K562 (cell line): ENCODE measurements at regions not wholly inside any gene's neighbourhood (a gene's known extent, or its start where the extent isn't known, plus 50 kb on each side); places are given as distances from the start of the nearest gene placed in this dataset.

ENCODE experiments used
- ATAC-seq: fragments of 200-7000 bp; cut with Tn5 transposase; 3 replicates; pipeline ENCODE4 v1.9.1; 2020; ENCODE audit warnings: moderate library complexity
- BruUV-seq: library from RNA; stranded (reverse); fragments of 400-500 nt; replicated peaks from 2 replicates; lab custom pipeline; 2021; lab: Mats Ljungman, UMichigan
- CTCF ChIA-PET: fragments of 300-600 bp; formaldehyde crosslinking; extraction: SDS; loops from one replicate; lab custom pipeline; 2021; ENCODE audit warnings: low intra/inter-chr PET ratio; lab: Yijun Ruan, JAX
- POLR2A ChIA-PET: fragments of 300-600, 350-650 bp; sonication (Branson Sonifier 250); formaldehyde crosslinking; extraction: SDS; loops from one replicate; lab custom pipeline; 2021; ENCODE audit warnings: antibody characterized with exemption, inconsistent platforms; lab: Yijun Ruan, JAX
- DNase-seq, 4 experiments: peaks; one replicate each; pipeline versions ENCODE4 v3.0.0 to v3.0.0-alpha.2; 2011 to 2018; ENCODE audit warnings: low spot score in 3 of 4, mixed read lengths in 3 of 4; ENCODE audit errors: extremely low read depth in 1 of 4
- FAIRE-seq: peaks from 2 replicates; lab custom pipeline; 2011; peaks lifted over from hg19 to GRCh38; lab: Jason Lieb, UNC
- H2AFZ ChIP-seq: 2 replicates; pipeline ENCODE4 v1.6.0; 2011; ENCODE audit warnings: low read depth, low read length, control low read depth, inconsistent platforms
- H3K27ac ChIP-seq: fragments of 200-600 bp; 3 replicates; pipeline ENCODE4 v1.8.0; 2011; ENCODE audit warnings: low read depth, mild to moderate bottlenecking, control low read depth, inconsistent platforms, low read length, moderate library complexity, mixed read lengths; ENCODE audit errors: extremely low read depth
- H3K27me3 ChIP-seq, 2 experiments: fragments of 300-600 bp in 1 of 2; 2 replicates in 1 of 2; 3 replicates in 1 of 2; pipeline versions ENCODE4 v1.6.0 to v1.8.0; 2011; ENCODE audit warnings: inconsistent platforms in 2 of 2, low read length in 2 of 2, mild to moderate bottlenecking in 1 of 2, mixed read lengths in 1 of 2, moderate library complexity in 1 of 2; ENCODE audit not compliant: control insufficient read depth in 2 of 2, insufficient read depth in 2 of 2
- H3K36me3 ChIP-seq: fragments of 300-600 bp; 3 replicates; pipeline ENCODE4 v1.8.0; 2011; ENCODE audit warnings: mild to moderate bottlenecking, low read length, inconsistent platforms; ENCODE audit not compliant: control insufficient read depth, insufficient read depth
- H3K4me1 ChIP-seq, 2 experiments: fragments of 200-600 bp in 1 of 2; replicated peaks in 1 of 2; 2 replicates in 1 of 2; 3 replicates in 1 of 2; pipeline versions ENCODE4 v1.5.1 to v1.8.0; 2011; ENCODE audit warnings: inconsistent platforms in 2 of 2, low read length in 2 of 2, mild to moderate bottlenecking in 1 of 2, mixed read lengths in 1 of 2, moderate library complexity in 1 of 2; ENCODE audit not compliant: control insufficient read depth in 2 of 2, insufficient read depth in 2 of 2
- H3K4me2 ChIP-seq: 2 replicates; pipeline ENCODE4 v1.6.1; 2011; ENCODE audit warnings: low read length, control low read depth, inconsistent platforms, mixed read lengths; ENCODE audit not compliant: insufficient read depth
- H3K4me3 ChIP-seq: fragments of 200-600 bp; sonication (generic), shearing (Covaris generic); 2 replicates; pipeline ENCODE4 v1.5.1; 2016; ENCODE audit warnings: control low read depth, inconsistent platforms
- H3K79me2 ChIP-seq: fragments of 200-600 bp; 3 replicates; pipeline ENCODE4 v1.8.0; 2011; ENCODE audit warnings: low read length, inconsistent platforms; ENCODE audit not compliant: control insufficient read depth, insufficient read depth
- H3K9ac ChIP-seq, 2 experiments: 2 replicates each; pipeline versions ENCODE4 v1.6.0 to v1.6.1; 2011; ENCODE audit warnings: low read depth in 2 of 2, low read length in 2 of 2, control low read depth in 1 of 2, inconsistent platforms in 1 of 2, mild to moderate bottlenecking in 1 of 2, mixed read lengths in 1 of 2; ENCODE audit not compliant: insufficient read depth in 1 of 2
- H3K9me1 ChIP-seq: one replicate; pipeline ENCODE4 v1.6.0; 2011; ENCODE audit warnings: inconsistent platforms, mild to moderate bottlenecking, low read length, moderate library complexity; ENCODE audit not compliant: control insufficient read depth, insufficient read depth
- H3K9me3 ChIP-seq: replicated peaks from 2 replicates; pipeline ENCODE4 v1.5.1; 2011; ENCODE audit warnings: low read depth, low read length, inconsistent platforms; ENCODE audit not compliant: control insufficient read depth, insufficient read depth
- H4K20me1 ChIP-seq: replicated peaks from 2 replicates; pipeline ENCODE4 v1.6.1; 2011; ENCODE audit warnings: low read length, inconsistent platforms, mixed read lengths; ENCODE audit not compliant: control insufficient read depth, insufficient read depth
- CC2D1A ChIP-seq: fragments of 450-650 bp; IDR thresholded peaks from 2 replicates; pipeline ENCODE4 v1.6.1; 2017; ENCODE audit warnings: mild to moderate bottlenecking
- CREB1 ChIP-seq, 2 experiments: sonication (generic) in 1 of 2; formaldehyde crosslinking in 1 of 2; IDR thresholded peaks; 2 replicates each; pipeline versions ENCODE4 v1.6.1 to v1.8.0; 2012 to 2022; ENCODE audit warnings: inconsistent platforms in 1 of 2, mild to moderate bottlenecking in 1 of 2, missing genetic modification reagents in 1 of 2, moderate library complexity in 1 of 2
- HDGF ChIP-seq: fragments of 450-650 bp; IDR thresholded peaks from 2 replicates; pipeline ENCODE4 v1.6.1; 2016
- MCM2 ChIP-seq: fragments of 450-650 bp; IDR thresholded peaks from 2 replicates; pipeline ENCODE4 v1.6.1; 2017; ENCODE audit warnings: low read depth, mild to moderate bottlenecking
- NCOR1 ChIP-seq: fragments of 450-650 bp; IDR thresholded peaks from 2 replicates; pipeline ENCODE4 v1.6.1; 2016; ENCODE audit warnings: mild to moderate bottlenecking, moderate library complexity
- NEUROD1 ChIP-seq: fragments of 150-350 bp; IDR thresholded peaks from 2 replicates; pipeline ENCODE4 v1.6.1; 2014; ENCODE audit warnings: borderline replicate concordance, low read length, low read depth; ENCODE audit not compliant: partially characterized antibody
- ZFX ChIP-seq: sonication (generic); formaldehyde crosslinking; IDR thresholded peaks from 2 replicates; pipeline ENCODE4 v1.8.0; 2022; ENCODE audit warnings: mild to moderate bottlenecking, missing genetic modification reagents, moderate library complexity
- ZNF140 ChIP-seq: fragments of 250-450 bp; sonication (Bioruptor Pico); IDR thresholded peaks from 2 replicates; pipeline ENCODE4 v1.8.0; 2021; ENCODE audit warnings: moderate library complexity, mild to moderate bottlenecking, inconsistent platforms
- ZNF197 ChIP-seq: fragments of 200-800 bp; sonication (Bioruptor generic); IDR thresholded peaks from 2 replicates; pipeline ENCODE4 v1.6.1; 2016; ENCODE audit warnings: low read depth, missing genetic modification characterization, missing compliant biosample characterization
- ZNF23 ChIP-seq: fragments of 250-450 bp; sonication (Bioruptor Pico); IDR thresholded peaks from 2 replicates; pipeline ENCODE4 v1.4.0; 2020; ENCODE audit warnings: mild to moderate bottlenecking
- ZNF263 ChIP-seq: sonication (generic); formaldehyde crosslinking; IDR thresholded peaks from 2 replicates; pipeline ENCODE4 v1.8.0; 2022; ENCODE audit warnings: mild to moderate bottlenecking, missing genetic modification reagents, borderline replicate concordance
- ZNF644 ChIP-seq: fragments of 200-800 bp; sonication (Bioruptor generic); IDR thresholded peaks from 2 replicates; pipeline ENCODE4 v1.6.1; 2016; ENCODE audit warnings: low read depth, missing genetic modification characterization, missing compliant biosample characterization
- WGBS: fragments of 100-300 bp; shearing (Covaris generic); methylation state at CpG from one replicate; pipeline ENCODE4 v1.1.6; 2016; ENCODE audit warnings: low coverage, mixed read lengths; ENCODE audit not compliant: insufficient coverage; ENCODE audit errors: missing lambda C conversion rate; 5-methylcytosine and 5-hydroxymethylcytosine counted together
- in situ Hi-C: fragments of 300-500 bp; cut with MboI; formaldehyde crosslinking; loops from 4 replicates; pipeline ENCODE4 v1.15.0; 2018; ENCODE audit warnings: inconsistent platforms, mixed read lengths
- intact Hi-C: fragments of 100-400 bp; cut with micrococcal nuclease; formaldehyde crosslinking; loops from 2 replicates; pipeline ENCODE4 v1.14.2; 2022
- TF ChIP-seq, protein P1 (sequence below), 2 experiments: fragments of 450-650 bp in 1 of 2; sonication (generic) in 1 of 2; formaldehyde crosslinking in 1 of 2; IDR thresholded peaks in 1 of 2; conservative IDR thresholded peaks in 1 of 2; 2 replicates each; pipeline versions ENCODE4 v1.6.1 to v1.8.1; 2016 to 2023; ENCODE audit warnings: mild to moderate bottlenecking in 2 of 2, moderate library complexity in 2 of 2, inconsistent platforms in 1 of 2, missing genetic modification reagents in 1 of 2
- TF ChIP-seq, protein P2 (sequence below): fragments of 250-450 bp; sonication (Bioruptor Pico); IDR thresholded peaks from 2 replicates; pipeline ENCODE4 v1.8.0; 2022; ENCODE audit warnings: moderate library complexity, mild to moderate bottlenecking, inconsistent platforms
- TF ChIP-seq, protein P3 (sequence below): fragments of 250-450 bp; sonication (Bioruptor Pico); IDR thresholded peaks from 2 replicates; pipeline ENCODE4 v1.4.0; 2020
- TF ChIP-seq, protein P4 (sequence below): sonication (generic); formaldehyde crosslinking; IDR thresholded peaks from 2 replicates; pipeline ENCODE4 v1.8.0; 2022; ENCODE audit warnings: mild to moderate bottlenecking, low read depth, missing genetic modification reagents

DNA sequence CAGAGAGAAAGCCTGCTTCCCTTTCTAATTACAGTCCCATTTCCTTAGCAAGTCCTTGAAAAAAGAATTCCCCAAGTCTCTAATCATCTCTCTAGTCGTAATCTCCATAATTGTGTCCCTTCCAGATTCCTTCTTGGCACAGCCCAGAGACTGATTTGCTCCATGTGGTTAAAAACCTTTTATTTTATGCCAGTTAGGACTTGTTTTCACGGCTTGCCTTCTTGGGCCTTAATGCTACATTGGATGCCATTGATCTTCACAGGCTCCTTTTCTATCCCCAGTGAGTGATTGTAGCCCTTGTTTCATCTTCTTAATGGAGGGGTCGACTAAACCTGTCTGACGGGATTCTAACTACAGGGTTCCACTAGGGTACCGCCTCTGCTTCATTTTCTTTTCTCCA, 650.6 kb upstream of the ARID1B start:
- ATAC-seq (no peak), DNase-seq (no peak), FAIRE-seq (no peak)
- intact Hi-C loops: no loop called here
- Histone ChIP-seq H3K4me2 (no peak overlapping the region), H3K27ac (no peak overlapping the region), H2AFZ (no peak overlapping the region), H3K36me3 (no peaks in the 10 kb centered on the region), H3K9ac (no peak overlapping the region), H3K27me3 (no peaks in the 10 kb centered on the region), H3K79me2 (no peaks in the 10 kb centered on the region), H3K9me3 (no peaks in the 10 kb centered on the region; the same call in 1 of the 2 replicates), H3K9me1 (no peaks in the 10 kb centered on the region), H4K20me1 (no peaks in the 10 kb centered on the region), H3K4me1 (no peaks in the 10 kb centered on the region), H3K4me3 (no peak overlapping the region)
- WGBS: under 1% methylated on average over 5 of the region's 5 CpGs
- BruUV-seq: no TSS peak
- ChIA-PET CTCF (no interaction called here), POLR2A (no interaction called here)
- in situ Hi-C loops: no loop called here
- TF ChIP-seq ZNF140 (CRISPR knock-in tag) (no peak), MCM2 (no peak), NEUROD1 (no peak), CC2D1A (no peak), ZNF263 (CRISPR knock-in tag) (no peak), HDGF (no peak), CREB1 (IDR thresholded peaks at IDR 0.05) (no peak), CREB1 (CRISPR knock-in tag; IDR thresholded peaks at IDR 0.05) (no peak), NCOR1 (no peak), ZNF197 (CRISPR knock-in tag) (no peak), ZNF644 (tag) (no peak), ZFX (no peak), ZNF23 (CRISPR knock-in tag) (no peak)
- TF ChIP-seq, protein P1, sequence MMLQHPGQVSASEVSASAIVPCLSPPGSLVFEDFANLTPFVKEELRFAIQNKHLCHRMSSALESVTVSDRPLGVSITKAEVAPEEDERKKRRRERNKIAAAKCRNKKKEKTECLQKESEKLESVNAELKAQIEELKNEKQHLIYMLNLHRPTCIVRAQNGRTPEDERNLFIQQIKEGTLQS (IDR thresholded peaks at IDR 0.05): no peak
- TF ChIP-seq, protein P1 (CRISPR knock-in tag; conservative IDR thresholded peaks at IDR 0.05): no peak
- TF ChIP-seq, protein P2, sequence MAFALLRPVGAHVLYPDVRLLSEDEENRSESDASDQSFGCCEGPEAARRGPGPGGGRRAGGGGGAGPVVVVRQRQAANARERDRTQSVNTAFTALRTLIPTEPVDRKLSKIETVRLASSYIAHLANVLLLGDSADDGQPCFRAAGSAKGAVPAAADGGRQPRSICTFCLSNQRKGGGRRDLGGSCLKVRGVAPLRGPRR (CRISPR knock-in tag): no peak
- TF ChIP-seq, protein P3, sequence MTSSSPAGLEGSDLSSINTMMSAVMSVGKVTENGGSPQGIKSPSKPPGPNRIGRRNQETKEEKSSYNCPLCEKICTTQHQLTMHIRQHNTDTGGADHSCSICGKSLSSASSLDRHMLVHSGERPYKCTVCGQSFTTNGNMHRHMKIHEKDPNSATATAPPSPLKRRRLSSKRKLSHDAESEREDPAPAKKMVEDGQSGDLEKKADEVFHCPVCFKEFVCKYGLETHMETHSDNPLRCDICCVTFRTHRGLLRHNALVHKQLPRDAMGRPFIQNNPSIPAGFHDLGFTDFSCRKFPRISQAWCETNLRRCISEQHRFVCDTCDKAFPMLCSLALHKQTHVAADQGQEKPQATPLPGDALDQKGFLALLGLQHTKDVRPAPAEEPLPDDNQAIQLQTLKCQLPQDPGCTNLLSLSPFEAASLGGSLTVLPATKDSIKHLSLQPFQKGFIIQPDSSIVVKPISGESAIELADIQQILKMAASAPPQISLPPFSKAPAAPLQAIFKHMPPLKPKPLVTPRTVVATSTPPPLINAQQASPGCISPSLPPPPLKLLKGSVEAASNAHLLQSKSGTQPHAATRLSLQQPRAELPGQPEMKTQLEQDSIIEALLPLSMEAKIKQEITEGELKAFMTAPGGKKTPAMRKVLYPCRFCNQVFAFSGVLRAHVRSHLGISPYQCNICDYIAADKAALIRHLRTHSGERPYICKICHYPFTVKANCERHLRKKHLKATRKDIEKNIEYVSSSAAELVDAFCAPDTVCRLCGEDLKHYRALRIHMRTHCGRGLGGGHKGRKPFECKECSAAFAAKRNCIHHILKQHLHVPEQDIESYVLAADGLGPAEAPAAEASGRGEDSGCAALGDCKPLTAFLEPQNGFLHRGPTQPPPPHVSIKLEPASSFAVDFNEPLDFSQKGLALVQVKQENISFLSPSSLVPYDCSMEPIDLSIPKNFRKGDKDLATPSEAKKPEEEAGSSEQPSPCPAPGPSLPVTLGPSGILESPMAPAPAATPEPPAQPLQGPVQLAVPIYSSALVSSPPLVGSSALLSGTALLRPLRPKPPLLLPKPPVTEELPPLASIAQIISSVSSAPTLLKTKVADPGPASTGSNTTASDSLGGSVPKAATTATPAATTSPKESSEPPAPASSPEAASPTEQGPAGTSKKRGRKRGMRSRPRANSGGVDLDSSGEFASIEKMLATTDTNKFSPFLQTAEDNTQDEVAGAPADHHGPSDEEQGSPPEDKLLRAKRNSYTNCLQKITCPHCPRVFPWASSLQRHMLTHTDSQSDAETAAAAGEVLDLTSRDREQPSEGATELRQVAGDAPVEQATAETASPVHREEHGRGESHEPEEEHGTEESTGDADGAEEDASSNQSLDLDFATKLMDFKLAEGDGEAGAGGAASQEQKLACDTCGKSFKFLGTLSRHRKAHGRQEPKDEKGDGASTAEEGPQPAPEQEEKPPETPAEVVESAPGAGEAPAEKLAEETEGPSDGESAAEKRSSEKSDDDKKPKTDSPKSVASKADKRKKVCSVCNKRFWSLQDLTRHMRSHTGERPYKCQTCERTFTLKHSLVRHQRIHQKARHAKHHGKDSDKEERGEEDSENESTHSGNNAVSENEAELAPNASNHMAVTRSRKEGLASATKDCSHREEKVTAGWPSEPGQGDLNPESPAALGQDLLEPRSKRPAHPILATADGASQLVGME (CRISPR knock-in tag): no peak
- TF ChIP-seq, protein P4, sequence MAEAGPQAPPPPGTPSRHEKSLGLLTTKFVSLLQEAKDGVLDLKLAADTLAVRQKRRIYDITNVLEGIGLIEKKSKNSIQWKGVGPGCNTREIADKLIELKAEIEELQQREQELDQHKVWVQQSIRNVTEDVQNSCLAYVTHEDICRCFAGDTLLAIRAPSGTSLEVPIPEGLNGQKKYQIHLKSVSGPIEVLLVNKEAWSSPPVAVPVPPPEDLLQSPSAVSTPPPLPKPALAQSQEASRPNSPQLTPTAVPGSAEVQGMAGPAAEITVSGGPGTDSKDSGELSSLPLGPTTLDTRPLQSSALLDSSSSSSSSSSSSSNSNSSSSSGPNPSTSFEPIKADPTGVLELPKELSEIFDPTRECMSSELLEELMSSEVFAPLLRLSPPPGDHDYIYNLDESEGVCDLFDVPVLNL (CRISPR knock-in tag): no peak
